DOHH2 (cell line): ENCODE measurements at regions not wholly inside any gene's neighbourhood (a gene's known extent, or its start where the extent isn't known, plus 50 kb on each side); places are given as distances from the start of the nearest gene placed in this dataset.

Experiments
- H3F3A ChIP-seq: fragments of 200-600 bp; sonication (generic), shearing (Covaris generic); 2 replicates; pipeline ENCODE4 v1.6.0; 2016; ENCODE audit warnings: antibody characterized with exemption, mild to moderate bottlenecking; ENCODE audit not compliant: control insufficient read depth, insufficient read depth
- H3K27ac ChIP-seq: fragments of 200-600 bp; sonication (generic); 2 replicates; pipeline ENCODE4 v1.5.1; 2014; ENCODE audit warnings: low read depth, mild to moderate bottlenecking, low read length, moderate library complexity
- H3K27me3 ChIP-seq: fragments of 200-600 bp; sonication (generic); 2 replicates; pipeline ENCODE4 v1.6.1; 2014; ENCODE audit warnings: mild to moderate bottlenecking, low read length, mixed read lengths; ENCODE audit not compliant: control insufficient read depth
- H3K36me3 ChIP-seq: fragments of 200-600 bp; sonication (generic); 2 replicates; pipeline ENCODE4 v1.6.1; 2014; ENCODE audit warnings: mild to moderate bottlenecking, low read length, moderate library complexity, mixed read lengths; ENCODE audit not compliant: control insufficient read depth
- H3K4me1 ChIP-seq: fragments of 200-600 bp; sonication (generic); 2 replicates; pipeline ENCODE4 v1.6.1; 2014; ENCODE audit warnings: mild to moderate bottlenecking, low read length, mixed read lengths; ENCODE audit not compliant: control insufficient read depth
- H3K4me2 ChIP-seq: fragments of 200-600 bp; sonication (generic); 2 replicates; pipeline ENCODE4 v1.6.0; 2014; ENCODE audit warnings: mild to moderate bottlenecking, low read length, moderate library complexity
- H3K4me3 ChIP-seq: fragments of 200-600 bp; sonication (generic); 2 replicates; pipeline ENCODE4 v1.5.1; 2014; ENCODE audit warnings: mild to moderate bottlenecking, low read length, mixed read lengths
- H3K79me2 ChIP-seq: fragments of 200-600 bp; sonication (generic); 2 replicates; pipeline ENCODE4 v1.6.1; 2014; ENCODE audit warnings: mild to moderate bottlenecking, low read length, mixed read lengths; ENCODE audit not compliant: control insufficient read depth
- H3K9me2 ChIP-seq: fragments of 200-600 bp; sonication (generic); replicated peaks from 2 replicates; pipeline ENCODE4 v1.6.1; 2014; ENCODE audit warnings: mild to moderate bottlenecking, low read length, mixed read lengths; ENCODE audit not compliant: control insufficient read depth
- H3K9me3 ChIP-seq: fragments of 200-600 bp; sonication (generic); 2 replicates; pipeline ENCODE4 v1.6.1; 2014; ENCODE audit warnings: antibody characterized with exemption, low read length, mixed read lengths; ENCODE audit not compliant: control insufficient read depth, insufficient read depth
- H4K20me1 ChIP-seq: fragments of 200-600 bp; sonication (generic); 2 replicates; pipeline ENCODE4 v1.6.0; 2014; ENCODE audit warnings: low read depth, mild to moderate bottlenecking, antibody characterized with exemption, low read length, moderate library complexity; ENCODE audit not compliant: control insufficient read depth, insufficient read depth
- CTCF ChIP-seq: fragments of 200-600 bp; sonication (generic); IDR thresholded peaks from one replicate; pipeline ENCODE4 v1.5.1; 2014; ENCODE audit warnings: antibody characterized with exemption, mild to moderate bottlenecking, low read depth, low read length; ENCODE audit not compliant: poor library complexity, severe bottlenecking
- EZH2phosphoT487 ChIP-seq: fragments of 200-600 bp; sonication (generic); IDR thresholded peaks from 2 replicates; pipeline ENCODE4 v1.6.1; 2017; ENCODE audit warnings: borderline replicate concordance, mild to moderate bottlenecking, antibody characterized with exemption, low read length, moderate library complexity, mixed read lengths

- H3K4me2 ChIP-seq = no peak overlapping the region
- H3K79me2 ChIP-seq = no peaks in the 10 kb centered on the region
- no peaks in the 10 kb centered on the region for H3K36me3 ChIP-seq
- H3F3A ChIP-seq = no peaks in the 10 kb centered on the region
- no peaks in the 10 kb centered on the region for H3K27me3 ChIP-seq
- no peaks in the 10 kb centered on the region for H3K9me3 ChIP-seq
- no peaks in the 10 kb centered on the region for H3K4me1 ChIP-seq
- TF ChIP-seq EZH2phosphoT487 (no peak), CTCF (no peak)
- no peak overlapping the region for H3K4me3 ChIP-seq
- no peak overlapping the region for H3K27ac ChIP-seq
- H4K20me1 ChIP-seq = no peaks in the 10 kb centered on the region
- no peaks in the 10 kb centered on the region for H3K9me2 ChIP-seq
Measured at GRCh38 chr1:81600878-81601622, 199.7 kb upstream of the ADGRL2 start.

GRCh38 chr1:81600363-81600762, 200.4 kb upstream of the ADGRL2 start:
- H3K4me1 ChIP-seq = no peaks in the 10 kb centered on the region
- no peaks in the 10 kb centered on the region for H3K9me2 ChIP-seq
- no peaks in the 10 kb centered on the region for H3K9me3 ChIP-seq
- H3K4me3 ChIP-seq = no peak overlapping the region
- H3K79me2 ChIP-seq = no peaks in the 10 kb centered on the region
- no peak overlapping the region for H3K27ac ChIP-seq
- TF ChIP-seq CTCF (no peak), EZH2phosphoT487 (no peak)
- H3K4me2 ChIP-seq = no peak overlapping the region
- H3K36me3 ChIP-seq = no peaks in the 10 kb centered on the region
- no peaks in the 10 kb centered on the region for H4K20me1 ChIP-seq
- H3K27me3 ChIP-seq = no peaks in the 10 kb centered on the region
- no peaks in the 10 kb centered on the region for H3F3A ChIP-seq

- H3K4me2 ChIP-seq = no peak overlapping the region
- no peaks in the 10 kb centered on the region for H3K4me1 ChIP-seq
- no peak for TF ChIP-seq CTCF
- no peak for TF ChIP-seq EZH2phosphoT487
- H3K4me3 ChIP-seq = no peak overlapping the region
- no peaks in the 10 kb centered on the region for H3F3A ChIP-seq
- H3K36me3 ChIP-seq = no peaks in the 10 kb centered on the region
- no peaks in the 10 kb centered on the region for H3K27me3 ChIP-seq
- no peaks in the 10 kb centered on the region for H4K20me1 ChIP-seq
- H3K9me2 ChIP-seq = no peaks in the 10 kb centered on the region
- H3K9me3 ChIP-seq = no peaks in the 10 kb centered on the region
- H3K27ac ChIP-seq = no peak overlapping the region
- H3K79me2 ChIP-seq = no peaks in the 10 kb centered on the region
Measured at GRCh38 chr1:81598623-81599022, 202.1 kb upstream of the ADGRL2 start.
